ENCODE measurements at regions not wholly inside any gene's neighbourhood (a gene's known extent, or its start where the extent isn't known, plus 50 kb on each side); places are given as distances from the start of the nearest gene placed in this dataset.

DNA sequence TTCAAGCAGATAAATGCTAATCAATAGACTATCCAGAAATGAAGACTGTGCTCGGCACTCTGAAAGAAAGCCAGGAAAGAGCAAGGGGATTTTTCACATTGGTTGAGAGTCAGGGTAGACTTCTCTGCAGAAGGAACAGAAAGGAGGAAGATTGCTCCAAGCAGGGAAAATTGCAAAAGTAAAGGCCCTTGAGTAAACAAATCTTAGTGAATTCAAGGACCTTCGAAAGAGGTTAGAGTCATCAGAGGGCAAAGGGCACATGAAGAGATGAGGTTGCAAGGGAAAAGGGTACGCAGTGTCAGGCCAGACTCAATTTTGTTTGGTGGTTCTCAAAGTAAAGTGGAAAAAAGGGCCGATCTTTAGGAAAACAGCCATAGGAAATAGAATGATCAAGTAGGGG, 157.6 kb upstream of the RAI14 start:
- H3K4me3 ChIP-seq (ENCODE audit: low read depth, low read length) = no peak overlapping the region
- H3K27ac ChIP-seq (ENCODE audit: low read depth, low read length) = no peak overlapping the region
- H3K36me3 ChIP-seq (ENCODE audit: control insufficient read depth, insufficient read depth, low read length) = no peaks in the 10 kb centered on the region
- H3K9me3 ChIP-seq (ENCODE audit: control insufficient read depth, insufficient read depth, low read length) = peaks cover 3% of the 10 kb centered on the region; the same call in 1 of the 2 replicates
- no peaks in the 10 kb centered on the region for H3K27me3 ChIP-seq (ENCODE audit: control insufficient read depth, insufficient read depth, low read length)
- H3K9ac ChIP-seq (ENCODE audit: low read depth, low read length) = no peak overlapping the region
- H3K4me1 ChIP-seq (ENCODE audit: control insufficient read depth, insufficient read depth, low read length) = peaks cover 6% of the 10 kb centered on the region

DNA sequence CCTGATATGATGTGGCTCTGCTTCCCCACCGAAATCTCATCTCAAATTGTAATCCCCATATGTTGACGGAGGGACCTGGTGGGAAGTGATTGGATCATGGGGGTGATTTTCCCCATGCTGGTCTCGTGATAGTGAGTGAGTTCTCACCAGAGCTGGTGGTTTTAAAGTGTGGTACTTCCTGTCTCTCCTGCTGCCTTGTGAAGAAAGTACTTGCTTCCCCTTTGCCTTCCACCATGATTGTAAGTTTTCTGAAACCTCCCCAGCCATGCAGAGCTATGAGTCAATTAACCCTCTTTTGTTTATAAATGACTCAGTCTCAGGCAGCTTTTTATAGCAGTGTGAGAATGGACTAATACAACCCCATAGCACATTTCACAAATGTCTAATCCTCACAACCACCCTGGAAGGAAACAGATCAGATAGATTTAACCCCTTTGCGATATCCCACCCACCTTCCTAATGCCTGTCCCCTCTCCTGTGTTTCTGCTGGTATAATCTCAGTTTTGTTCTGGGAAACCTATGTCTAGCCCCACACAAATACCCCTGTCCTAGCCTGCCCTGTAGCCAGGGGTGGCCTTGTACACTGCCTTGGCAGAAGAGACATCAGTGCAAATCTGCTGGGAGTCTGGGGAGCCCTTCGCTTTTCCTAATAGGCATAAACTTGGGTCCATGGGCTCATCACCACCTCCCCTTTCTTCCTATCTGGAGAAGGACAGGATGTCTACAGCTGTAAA, 157.0 kb upstream of the RAI14 start:
- Histone ChIP-seq H3K4me3 (ENCODE audit: low read depth, low read length) (no peak overlapping the region), H3K27me3 (ENCODE audit: control insufficient read depth, insufficient read depth, low read length) (no peaks in the 10 kb centered on the region), H3K9ac (ENCODE audit: low read depth, low read length) (no peak overlapping the region), H3K9me3 (ENCODE audit: control insufficient read depth, insufficient read depth, low read length) (peaks cover 3% of the 10 kb centered on the region; the same call in 1 of the 2 replicates), H3K4me1 (ENCODE audit: control insufficient read depth, insufficient read depth, low read length) (peaks cover 6% of the 10 kb centered on the region), H3K36me3 (ENCODE audit: control insufficient read depth, insufficient read depth, low read length) (no peaks in the 10 kb centered on the region), H3K27ac (ENCODE audit: low read depth, low read length) (no peak overlapping the region)

DNA sequence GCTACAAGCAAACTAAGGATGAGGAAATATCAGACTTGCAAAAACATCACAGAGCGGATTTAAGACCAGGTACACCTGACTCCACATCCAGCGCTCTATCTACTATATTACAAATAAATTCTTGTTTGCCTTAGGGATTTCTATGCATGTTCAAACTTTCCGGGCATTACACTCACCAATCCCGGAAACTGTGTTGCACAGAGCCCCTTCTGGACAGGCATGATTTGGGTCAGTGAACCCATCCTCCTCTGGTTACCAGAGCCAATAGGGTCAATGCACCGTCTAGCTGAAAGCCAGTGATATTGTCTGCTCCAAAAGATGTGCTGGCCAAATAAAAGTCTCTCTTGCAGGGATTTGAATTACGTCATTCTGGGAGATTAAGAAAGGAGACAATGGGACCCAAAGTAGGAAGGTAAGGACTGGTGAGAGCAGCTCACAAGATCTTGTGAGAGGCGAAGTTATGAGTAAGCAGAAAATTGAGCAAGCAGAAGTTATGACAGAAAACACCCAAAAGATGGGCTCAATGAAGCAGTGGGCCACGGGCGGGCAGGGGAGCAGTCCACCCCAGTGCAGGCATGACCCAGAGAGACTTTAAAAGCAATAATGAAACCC, 155.8 kb upstream of the RAI14 start:
- H3K4me1 ChIP-seq (ENCODE audit: control insufficient read depth, insufficient read depth, low read length) = peaks cover 6% of the 10 kb centered on the region
- H3K9me3 ChIP-seq (ENCODE audit: control insufficient read depth, insufficient read depth, low read length) = no peaks in the 10 kb centered on the region
- no peaks in the 10 kb centered on the region for H3K27me3 ChIP-seq (ENCODE audit: control insufficient read depth, insufficient read depth, low read length)
- H3K27ac ChIP-seq (ENCODE audit: low read depth, low read length) = no peak overlapping the region
- no peak overlapping the region for H3K9ac ChIP-seq (ENCODE audit: low read depth, low read length)
- no peaks in the 10 kb centered on the region for H3K36me3 ChIP-seq (ENCODE audit: control insufficient read depth, insufficient read depth, low read length)
- no peak overlapping the region for H3K4me3 ChIP-seq (ENCODE audit: low read depth, low read length)

DNA sequence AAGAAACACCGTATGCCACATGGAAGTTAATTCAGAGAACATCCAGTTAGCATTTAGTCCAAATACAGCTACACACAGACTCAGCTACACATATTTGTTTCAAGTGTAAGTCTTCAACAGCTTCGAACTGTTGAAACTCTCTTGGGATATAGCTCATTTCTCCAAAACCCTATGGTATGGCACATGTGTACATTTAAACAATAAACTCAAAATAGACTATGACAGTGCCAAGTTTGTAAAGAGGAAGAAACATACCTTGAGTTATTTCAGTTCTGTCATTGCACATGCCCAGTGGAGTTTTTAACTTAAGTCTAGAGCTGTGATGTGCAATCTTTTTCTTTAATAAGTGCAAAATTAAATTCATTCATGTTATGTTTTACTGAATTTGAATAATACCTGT, 155.1 kb upstream of the RAI14 start:
- H3K27ac ChIP-seq (ENCODE audit: low read depth, low read length) = no peak overlapping the region
- no peaks in the 10 kb centered on the region for H3K9me3 ChIP-seq (ENCODE audit: control insufficient read depth, insufficient read depth, low read length)
- H3K9ac ChIP-seq (ENCODE audit: low read depth, low read length) = no peak overlapping the region
- no peaks in the 10 kb centered on the region for H3K27me3 ChIP-seq (ENCODE audit: control insufficient read depth, insufficient read depth, low read length)
- no peak overlapping the region for H3K4me3 ChIP-seq (ENCODE audit: low read depth, low read length)
- no peaks in the 10 kb centered on the region for H3K36me3 ChIP-seq (ENCODE audit: control insufficient read depth, insufficient read depth, low read length)
- H3K4me1 ChIP-seq (ENCODE audit: control insufficient read depth, insufficient read depth, low read length) = peaks cover 6% of the 10 kb centered on the region

DNA sequence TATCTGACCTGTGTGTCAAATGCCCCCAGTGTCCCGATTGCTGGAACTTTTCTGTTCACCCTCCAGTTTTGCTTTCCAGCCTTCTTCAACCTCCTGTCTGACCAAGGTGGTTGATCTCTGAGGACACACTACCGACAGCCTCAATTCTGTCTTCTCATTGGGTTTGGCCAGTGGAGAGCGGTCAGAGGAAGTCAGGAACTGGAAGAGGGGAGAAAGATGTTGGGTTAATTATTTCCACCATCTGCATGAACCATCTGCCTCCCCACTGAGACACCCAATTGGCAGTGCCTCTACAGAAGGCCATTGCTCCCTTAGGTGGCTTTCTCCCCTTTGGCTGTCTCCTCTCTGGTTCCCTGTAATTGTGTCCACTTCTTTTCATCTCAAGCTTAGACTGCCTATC, 154.3 kb upstream of the RAI14 start:
- Histone ChIP-seq H3K9me3 (ENCODE audit: control insufficient read depth, insufficient read depth, low read length) (no peaks in the 10 kb centered on the region), H3K27me3 (ENCODE audit: control insufficient read depth, insufficient read depth, low read length) (no peaks in the 10 kb centered on the region), H3K36me3 (ENCODE audit: control insufficient read depth, insufficient read depth, low read length) (no peaks in the 10 kb centered on the region), H3K27ac (ENCODE audit: low read depth, low read length) (no peak overlapping the region), H3K4me3 (ENCODE audit: low read depth, low read length) (no peak overlapping the region), H3K4me1 (ENCODE audit: control insufficient read depth, insufficient read depth, low read length) (peaks cover under 1% of the 10 kb centered on the region; the same call in 1 of the 2 replicates), H3K9ac (ENCODE audit: low read depth, low read length) (no peak overlapping the region)

DNA sequence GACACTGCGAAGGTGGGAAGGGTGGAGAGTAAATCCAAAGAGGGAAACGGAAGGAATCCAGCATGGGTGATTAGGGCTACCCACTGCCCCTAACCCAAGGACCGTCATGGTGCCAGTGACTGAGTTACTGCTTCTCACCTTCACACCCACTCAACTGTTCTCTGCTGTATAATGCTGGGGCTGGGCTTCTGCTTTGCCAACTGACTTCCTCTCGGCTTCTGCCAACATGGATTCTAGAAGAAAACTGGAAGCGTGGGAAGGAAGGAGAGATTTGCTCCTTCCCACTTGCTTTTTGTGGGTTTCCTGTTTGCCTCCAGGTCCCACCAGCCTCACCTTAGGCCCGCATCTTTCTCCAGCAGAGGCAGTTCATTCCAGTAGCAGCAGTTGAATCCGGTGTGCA, 153.5 kb upstream of the RAI14 start:
- Histone ChIP-seq H3K27ac (ENCODE audit: low read depth, low read length) (no peak overlapping the region), H3K9ac (ENCODE audit: low read depth, low read length) (no peak overlapping the region), H3K9me3 (ENCODE audit: control insufficient read depth, insufficient read depth, low read length) (no peaks in the 10 kb centered on the region), H3K27me3 (ENCODE audit: control insufficient read depth, insufficient read depth, low read length) (no peaks in the 10 kb centered on the region), H3K4me1 (ENCODE audit: control insufficient read depth, insufficient read depth, low read length) (no peaks in the 10 kb centered on the region), H3K36me3 (ENCODE audit: control insufficient read depth, insufficient read depth, low read length) (no peaks in the 10 kb centered on the region), H3K4me3 (ENCODE audit: low read depth, low read length) (no peak overlapping the region)

DNA sequence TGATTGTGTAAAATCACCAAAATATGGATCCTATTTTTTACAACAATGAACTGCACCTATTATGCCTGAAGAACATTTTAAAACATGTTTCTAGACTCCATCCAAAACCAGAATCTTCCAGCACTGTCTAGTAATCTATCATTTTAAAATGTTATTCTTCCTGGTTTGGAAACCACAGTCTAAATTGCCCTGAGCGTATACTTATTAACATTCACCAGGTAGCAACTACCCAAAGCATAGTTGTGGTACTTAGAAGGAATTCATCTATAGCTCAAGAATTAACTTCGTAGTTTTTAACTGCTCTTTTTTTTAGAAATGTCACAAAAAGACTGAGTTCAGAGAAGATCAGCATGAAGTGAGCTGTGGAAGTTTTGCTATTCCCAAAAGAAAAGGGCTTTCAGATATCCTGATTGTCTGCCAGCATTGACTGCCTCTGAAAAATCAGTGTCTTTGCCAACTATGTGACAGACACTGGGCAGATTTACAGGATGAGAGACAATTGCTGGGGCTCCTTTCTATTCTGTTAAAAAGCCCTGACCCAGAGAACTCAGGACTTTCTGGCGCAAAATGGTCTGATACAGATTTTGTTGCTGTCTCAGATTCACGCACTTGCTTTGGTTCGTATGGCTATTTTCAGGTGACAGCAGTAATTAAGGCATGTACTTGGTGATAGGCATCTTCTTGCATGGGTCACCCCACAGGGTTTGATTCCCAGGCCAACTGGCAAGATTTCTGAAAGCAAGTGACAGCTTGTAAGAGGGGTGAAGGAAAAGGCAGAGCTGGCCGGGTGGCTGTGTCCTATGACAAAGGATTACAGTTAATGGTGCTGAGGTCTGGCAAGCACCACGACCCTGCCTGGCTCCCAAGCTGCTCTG, 152.5 kb upstream of the RAI14 start:
- Histone ChIP-seq H3K36me3 (ENCODE audit: control insufficient read depth, insufficient read depth, low read length) (no peaks in the 10 kb centered on the region), H3K9me3 (ENCODE audit: control insufficient read depth, insufficient read depth, low read length) (no peaks in the 10 kb centered on the region), H3K4me3 (ENCODE audit: low read depth, low read length) (no peak overlapping the region), H3K9ac (ENCODE audit: low read depth, low read length) (no peak overlapping the region), H3K27me3 (ENCODE audit: control insufficient read depth, insufficient read depth, low read length) (no peaks in the 10 kb centered on the region), H3K27ac (ENCODE audit: low read depth, low read length) (no peak overlapping the region), H3K4me1 (ENCODE audit: control insufficient read depth, insufficient read depth, low read length) (no peaks in the 10 kb centered on the region)

DNA sequence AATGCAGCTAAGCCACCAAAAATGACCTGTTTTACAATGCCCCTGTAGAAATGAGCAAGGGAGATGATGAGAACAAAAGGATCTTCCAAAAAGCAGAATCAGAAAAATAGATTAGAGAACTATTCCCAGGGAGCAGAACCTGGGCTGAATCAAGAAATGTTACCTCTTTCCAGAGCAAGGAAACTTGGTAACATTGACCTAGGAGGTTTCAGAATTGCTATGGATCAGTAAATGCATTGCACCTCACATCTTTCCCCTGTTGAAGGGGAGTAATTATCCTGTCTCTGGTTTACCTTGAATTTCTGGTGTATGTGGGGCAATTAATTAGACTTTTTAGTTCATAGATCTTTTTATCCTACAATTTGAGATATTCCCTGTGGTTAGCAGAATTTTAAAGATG, 151.2 kb upstream of the RAI14 start:
- H3K36me3 ChIP-seq (ENCODE audit: control insufficient read depth, insufficient read depth, low read length) = no peaks in the 10 kb centered on the region
- H3K9me3 ChIP-seq (ENCODE audit: control insufficient read depth, insufficient read depth, low read length) = no peaks in the 10 kb centered on the region
- H3K9ac ChIP-seq (ENCODE audit: low read depth, low read length) = no peak overlapping the region
- H3K27ac ChIP-seq (ENCODE audit: low read depth, low read length) = no peak overlapping the region
- no peaks in the 10 kb centered on the region for H3K4me1 ChIP-seq (ENCODE audit: control insufficient read depth, insufficient read depth, low read length)
- H3K27me3 ChIP-seq (ENCODE audit: control insufficient read depth, insufficient read depth, low read length) = no peaks in the 10 kb centered on the region
- H3K4me3 ChIP-seq (ENCODE audit: low read depth, low read length) = no peak overlapping the region

DNA sequence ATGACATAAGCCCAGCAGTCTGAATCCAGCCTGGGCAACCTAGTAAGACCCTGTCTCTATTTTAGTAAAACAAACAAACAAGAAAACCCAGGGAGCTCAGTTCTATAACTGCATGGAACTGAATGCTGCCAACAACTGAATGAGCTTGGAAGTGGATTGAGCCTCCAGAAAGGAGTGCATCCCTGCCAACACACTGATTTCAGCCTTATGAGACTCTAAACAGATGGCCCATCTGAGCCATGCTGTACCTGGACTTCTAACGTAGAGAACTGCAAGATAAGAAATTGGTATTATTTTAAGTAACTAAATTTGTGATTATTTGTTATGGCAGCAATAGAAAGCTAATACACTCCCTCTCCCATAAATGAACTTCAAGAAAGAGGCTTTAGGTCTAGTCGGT, 150.4 kb upstream of the RAI14 start:
- Histone ChIP-seq H3K9me3 (ENCODE audit: control insufficient read depth, insufficient read depth, low read length) (no peaks in the 10 kb centered on the region), H3K27me3 (ENCODE audit: control insufficient read depth, insufficient read depth, low read length) (no peaks in the 10 kb centered on the region), H3K36me3 (ENCODE audit: control insufficient read depth, insufficient read depth, low read length) (no peaks in the 10 kb centered on the region), H3K9ac (ENCODE audit: low read depth, low read length) (no peak overlapping the region), H3K4me1 (ENCODE audit: control insufficient read depth, insufficient read depth, low read length) (no peaks in the 10 kb centered on the region), H3K4me3 (ENCODE audit: low read depth, low read length) (no peak overlapping the region), H3K27ac (ENCODE audit: low read depth, low read length) (no peak overlapping the region)

DNA sequence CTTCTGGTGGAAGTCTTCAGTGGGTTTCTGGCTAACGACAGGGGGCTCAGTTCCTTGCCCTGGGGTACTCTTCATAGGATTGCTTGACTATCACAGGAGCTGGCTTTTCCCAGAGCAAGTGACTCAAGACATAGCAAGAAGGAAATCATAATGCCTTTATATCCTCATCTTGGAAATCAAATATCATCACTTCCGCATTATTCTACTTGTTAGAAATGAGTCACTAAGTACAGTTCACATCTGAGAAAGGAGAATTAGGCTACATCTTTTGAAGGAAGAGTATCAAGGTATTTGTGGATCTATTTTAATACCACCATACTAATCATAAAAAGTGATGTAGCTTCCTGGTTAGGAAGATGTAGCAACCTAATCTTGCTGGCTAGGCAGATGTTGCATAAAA, 148.2 kb upstream of the RAI14 start:
- Histone ChIP-seq H3K27ac (ENCODE audit: low read depth, low read length) (no peak overlapping the region), H3K36me3 (ENCODE audit: control insufficient read depth, insufficient read depth, low read length) (no peaks in the 10 kb centered on the region), H3K9ac (ENCODE audit: low read depth, low read length) (no peak overlapping the region), H3K4me1 (ENCODE audit: control insufficient read depth, insufficient read depth, low read length) (0 out of 2 replicates have a peak, but pooled peaks cover 3% of the 10 kb centered on the region), H3K9me3 (ENCODE audit: control insufficient read depth, insufficient read depth, low read length) (no peaks in the 10 kb centered on the region), H3K27me3 (ENCODE audit: control insufficient read depth, insufficient read depth, low read length) (no peaks in the 10 kb centered on the region), H3K4me3 (ENCODE audit: low read depth, low read length) (no peak overlapping the region)

DNA sequence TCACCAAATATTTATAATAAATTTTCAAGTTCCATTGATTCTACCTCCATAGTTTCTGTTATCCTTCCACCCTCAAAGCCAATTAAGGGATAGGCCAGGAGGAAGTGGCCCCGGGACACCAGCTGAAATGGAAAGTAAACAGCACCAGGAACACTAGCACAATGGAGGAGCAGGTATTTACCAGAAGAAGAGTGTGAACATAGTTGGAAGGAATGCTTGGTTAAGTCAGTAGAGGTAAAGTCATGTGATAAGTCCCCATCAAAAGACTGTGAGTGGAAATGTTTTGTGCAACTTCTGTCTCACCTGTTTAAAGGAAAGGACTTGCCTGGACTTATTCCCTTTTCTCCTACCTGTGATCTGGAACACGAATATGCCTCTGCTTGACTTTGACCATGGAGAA, 146.7 kb upstream of the RAI14 start:
- no peaks in the 10 kb centered on the region for H3K36me3 ChIP-seq (ENCODE audit: control insufficient read depth, insufficient read depth, low read length)
- H3K27me3 ChIP-seq (ENCODE audit: control insufficient read depth, insufficient read depth, low read length) = no peaks in the 10 kb centered on the region
- H3K4me3 ChIP-seq (ENCODE audit: low read depth, low read length) = no peak overlapping the region
- no peak overlapping the region for H3K27ac ChIP-seq (ENCODE audit: low read depth, low read length)
- no peak overlapping the region for H3K9ac ChIP-seq (ENCODE audit: low read depth, low read length)
- no peaks in the 10 kb centered on the region for H3K9me3 ChIP-seq (ENCODE audit: control insufficient read depth, insufficient read depth, low read length)
- 0 out of 2 replicates have a peak, but pooled peaks cover 3% of the 10 kb centered on the region for H3K4me1 ChIP-seq (ENCODE audit: control insufficient read depth, insufficient read depth, low read length)
